ENCODE measurements at regions not wholly inside any gene's neighbourhood (a gene's known extent, or its start where the extent isn't known, plus 50 kb on each side); places are given as distances from the start of the nearest gene placed in this dataset.

DNA sequence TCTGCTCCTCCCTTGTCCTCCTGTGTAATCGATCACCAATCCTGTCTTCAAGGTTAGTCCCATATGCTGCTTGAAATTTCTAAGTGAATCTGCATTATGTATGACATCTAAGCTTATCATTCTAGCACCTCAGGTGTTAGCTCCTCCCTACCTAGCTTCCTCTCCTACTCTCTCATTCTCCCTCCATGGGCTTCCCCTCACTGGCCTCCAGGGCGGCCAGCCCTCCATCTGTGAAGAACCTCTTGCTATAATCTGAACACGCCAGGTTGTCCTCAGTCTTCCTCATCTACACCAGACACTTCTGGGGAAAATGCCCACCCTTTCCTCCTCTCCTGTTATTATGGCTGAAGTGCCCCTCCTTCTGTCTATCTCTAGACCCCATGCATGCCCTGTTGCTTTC lies 599.3 kb upstream of the KLF4 start:
- Histone ChIP-seq H3K9ac (ENCODE audit: control insufficient read depth, extremely low read depth, insufficient read depth, low read length) (no peak overlapping the region), H3K36me3 (ENCODE audit: control insufficient read depth in 2 of 2, extremely low read depth in 1 of 2, insufficient read depth in 2 of 2, low read length in 2 of 2) (no peaks in the 10 kb centered on the region), H2AFZ (ENCODE audit: control insufficient read depth, low read length) (no peak overlapping the region), H3K79me2 (ENCODE audit: control insufficient read depth, insufficient read depth, low read length) (no peaks in the 10 kb centered on the region), H3K4me3 (ENCODE audit: control insufficient read depth in 2 of 3, extremely low read depth in 1 of 3, insufficient read depth in 2 of 3, low read depth in 1 of 3, low read length in 3 of 3) (no peak overlapping the region), H3K4me1 (ENCODE audit: control insufficient read depth, extremely low read depth, insufficient read depth, low read length) (peaks cover 6% of the 10 kb centered on the region), H3K4me2 (ENCODE audit: control insufficient read depth, extremely low read depth, insufficient read depth, low read depth, low read length) (no peak overlapping the region), H4K20me1 (ENCODE audit: control insufficient read depth, extremely low read depth, insufficient read depth, low read length) (no peaks in the 10 kb centered on the region), H3K9me1 (ENCODE audit: control insufficient read depth, extremely low read depth, insufficient read depth, low read length) (no peaks in the 10 kb centered on the region), H3K27ac (ENCODE audit: control insufficient read depth, insufficient read depth, low read length) (no peak overlapping the region), H3K27me3 (ENCODE audit: control insufficient read depth, extremely low read depth, insufficient read depth, low read length) (no peaks in the 10 kb centered on the region), H3K9me3 (ENCODE audit: control insufficient read depth, low read depth, low read length) (no peaks in the 10 kb centered on the region)
- no peak for TF ChIP-seq EZH2 (IDR thresholded peaks at IDR 0.05; ENCODE audit: low read length)
- TF ChIP-seq, protein P1, sequence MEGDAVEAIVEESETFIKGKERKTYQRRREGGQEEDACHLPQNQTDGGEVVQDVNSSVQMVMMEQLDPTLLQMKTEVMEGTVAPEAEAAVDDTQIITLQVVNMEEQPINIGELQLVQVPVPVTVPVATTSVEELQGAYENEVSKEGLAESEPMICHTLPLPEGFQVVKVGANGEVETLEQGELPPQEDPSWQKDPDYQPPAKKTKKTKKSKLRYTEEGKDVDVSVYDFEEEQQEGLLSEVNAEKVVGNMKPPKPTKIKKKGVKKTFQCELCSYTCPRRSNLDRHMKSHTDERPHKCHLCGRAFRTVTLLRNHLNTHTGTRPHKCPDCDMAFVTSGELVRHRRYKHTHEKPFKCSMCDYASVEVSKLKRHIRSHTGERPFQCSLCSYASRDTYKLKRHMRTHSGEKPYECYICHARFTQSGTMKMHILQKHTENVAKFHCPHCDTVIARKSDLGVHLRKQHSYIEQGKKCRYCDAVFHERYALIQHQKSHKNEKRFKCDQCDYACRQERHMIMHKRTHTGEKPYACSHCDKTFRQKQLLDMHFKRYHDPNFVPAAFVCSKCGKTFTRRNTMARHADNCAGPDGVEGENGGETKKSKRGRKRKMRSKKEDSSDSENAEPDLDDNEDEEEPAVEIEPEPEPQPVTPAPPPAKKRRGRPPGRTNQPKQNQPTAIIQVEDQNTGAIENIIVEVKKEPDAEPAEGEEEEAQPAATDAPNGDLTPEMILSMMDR (optimal IDR thresholded peaks at IDR 0.05 in 1 of 3, IDR thresholded peaks at IDR 0.05 in 1 of 3, conservative IDR thresholded peaks at IDR 0.05 in 1 of 3; ENCODE audit: extremely low read depth in 1 of 3, insufficient read depth in 2 of 3, low read length in 3 of 3): no peak
- dilution Hi-C loops (cut with MboI; ENCODE audit: extremely low pct_ligation_motif_present, low sequenced_read_pairs): no loop called here
- DNase-seq (ENCODE audit: low read depth, low spot score): no peak
- no peak for FAIRE-seq

DNA sequence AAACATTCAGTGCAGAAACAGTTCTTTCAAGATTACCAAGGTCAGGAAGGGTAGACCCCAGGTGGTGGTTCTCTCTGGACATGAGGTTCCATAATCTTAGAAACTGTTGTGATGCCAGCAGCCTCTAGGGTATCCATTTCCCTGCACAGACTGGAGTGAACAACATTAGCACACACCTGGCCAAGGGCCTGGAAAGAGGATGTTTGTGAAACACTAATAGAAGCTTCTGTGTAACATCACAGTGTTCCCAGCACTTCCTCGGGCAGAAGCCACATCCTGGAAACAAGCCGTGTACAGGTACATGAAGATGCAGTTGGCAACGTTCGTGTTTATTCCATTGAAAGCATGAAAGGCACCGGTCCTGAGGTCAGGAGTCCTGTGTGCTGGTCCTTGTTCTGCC lies 598.2 kb upstream of the KLF4 start:
- no peak for DNase-seq (ENCODE audit: low read depth, low spot score)
- Histone ChIP-seq H4K20me1 (ENCODE audit: control insufficient read depth, extremely low read depth, insufficient read depth, low read length) (no peaks in the 10 kb centered on the region), H3K79me2 (ENCODE audit: control insufficient read depth, insufficient read depth, low read length) (no peaks in the 10 kb centered on the region), H3K9me3 (ENCODE audit: control insufficient read depth, low read depth, low read length) (no peaks in the 10 kb centered on the region), H3K27ac (ENCODE audit: control insufficient read depth, insufficient read depth, low read length) (no peak overlapping the region), H3K9ac (ENCODE audit: control insufficient read depth, extremely low read depth, insufficient read depth, low read length) (no peak overlapping the region), H3K27me3 (ENCODE audit: control insufficient read depth, extremely low read depth, insufficient read depth, low read length) (no peaks in the 10 kb centered on the region), H3K4me1 (ENCODE audit: control insufficient read depth, extremely low read depth, insufficient read depth, low read length) (no peaks in the 10 kb centered on the region), H3K4me2 (ENCODE audit: control insufficient read depth, extremely low read depth, insufficient read depth, low read depth, low read length) (no peak overlapping the region), H2AFZ (ENCODE audit: control insufficient read depth, low read length) (no peak overlapping the region), H3K36me3 (ENCODE audit: control insufficient read depth in 2 of 2, extremely low read depth in 1 of 2, insufficient read depth in 2 of 2, low read length in 2 of 2) (no peaks in the 10 kb centered on the region), H3K4me3 (ENCODE audit: control insufficient read depth in 2 of 3, extremely low read depth in 1 of 3, insufficient read depth in 2 of 3, low read depth in 1 of 3, low read length in 3 of 3) (no peak overlapping the region), H3K9me1 (ENCODE audit: control insufficient read depth, extremely low read depth, insufficient read depth, low read length) (no peaks in the 10 kb centered on the region)
- FAIRE-seq: no peak
- dilution Hi-C loops (cut with MboI; ENCODE audit: extremely low pct_ligation_motif_present, low sequenced_read_pairs): no loop called here
- TF ChIP-seq EZH2 (IDR thresholded peaks at IDR 0.05; ENCODE audit: low read length): no peak
- TF ChIP-seq, protein P1 (optimal IDR thresholded peaks at IDR 0.05 in 1 of 3, IDR thresholded peaks at IDR 0.05 in 1 of 3, conservative IDR thresholded peaks at IDR 0.05 in 1 of 3; ENCODE audit: extremely low read depth in 1 of 3, insufficient read depth in 2 of 3, low read length in 3 of 3): no peak

All from keratinocyte (primary cell).